ENCODE measurements at regions not wholly inside any gene's neighbourhood (a gene's known extent, or its start where the extent isn't known, plus 50 kb on each side); places are given as distances from the start of the nearest gene placed in this dataset.

DNA sequence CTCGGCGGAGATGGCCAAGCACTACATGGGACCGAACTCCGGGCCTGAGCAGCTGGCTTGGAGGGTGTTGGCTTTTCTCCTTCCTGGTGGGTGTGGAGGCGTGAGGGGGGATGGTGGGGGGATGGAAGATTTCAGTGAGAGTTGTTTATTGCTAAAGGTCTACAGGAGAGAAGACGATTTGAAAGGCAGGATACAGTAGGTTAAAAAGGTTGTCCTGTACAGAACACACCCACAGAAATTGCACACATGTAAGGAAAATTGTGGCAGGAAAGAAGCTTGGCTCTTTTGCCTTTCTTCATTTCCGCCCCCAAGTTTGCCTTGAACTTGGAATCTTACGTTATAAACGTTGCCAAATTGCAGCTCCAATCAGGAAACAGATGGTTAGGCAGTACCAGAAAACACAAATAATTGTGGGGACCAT, 74.1 kb upstream of the STOX2 start:
- H3K4me3 Mint-ChIP-seq (ENCODE audit: low read depth): no peak overlapping the region
- H3K27me3 Mint-ChIP-seq: no peaks in the 10 kb centered on the region
- TF ChIP-seq, protein P1, sequence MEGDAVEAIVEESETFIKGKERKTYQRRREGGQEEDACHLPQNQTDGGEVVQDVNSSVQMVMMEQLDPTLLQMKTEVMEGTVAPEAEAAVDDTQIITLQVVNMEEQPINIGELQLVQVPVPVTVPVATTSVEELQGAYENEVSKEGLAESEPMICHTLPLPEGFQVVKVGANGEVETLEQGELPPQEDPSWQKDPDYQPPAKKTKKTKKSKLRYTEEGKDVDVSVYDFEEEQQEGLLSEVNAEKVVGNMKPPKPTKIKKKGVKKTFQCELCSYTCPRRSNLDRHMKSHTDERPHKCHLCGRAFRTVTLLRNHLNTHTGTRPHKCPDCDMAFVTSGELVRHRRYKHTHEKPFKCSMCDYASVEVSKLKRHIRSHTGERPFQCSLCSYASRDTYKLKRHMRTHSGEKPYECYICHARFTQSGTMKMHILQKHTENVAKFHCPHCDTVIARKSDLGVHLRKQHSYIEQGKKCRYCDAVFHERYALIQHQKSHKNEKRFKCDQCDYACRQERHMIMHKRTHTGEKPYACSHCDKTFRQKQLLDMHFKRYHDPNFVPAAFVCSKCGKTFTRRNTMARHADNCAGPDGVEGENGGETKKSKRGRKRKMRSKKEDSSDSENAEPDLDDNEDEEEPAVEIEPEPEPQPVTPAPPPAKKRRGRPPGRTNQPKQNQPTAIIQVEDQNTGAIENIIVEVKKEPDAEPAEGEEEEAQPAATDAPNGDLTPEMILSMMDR (IDR thresholded peaks at IDR 0.05; ENCODE audit: unreplicated experiment): no peak
- no peak for DNase-seq (ENCODE audit: low spot score, unreplicated experiment)
- H3K27ac Mint-ChIP-seq: peak overlapping the region; percentile 80
- peaks cover 26% of the 10 kb centered on the region for H3K4me1 Mint-ChIP-seq (ENCODE audit: low read depth)
- H3K36me3 Mint-ChIP-seq (ENCODE audit: insufficient read depth): peaks cover 5% of the 10 kb centered on the region
- no peaks in the 10 kb centered on the region for H3K9me3 Mint-ChIP-seq (ENCODE audit: low read depth)

DNA sequence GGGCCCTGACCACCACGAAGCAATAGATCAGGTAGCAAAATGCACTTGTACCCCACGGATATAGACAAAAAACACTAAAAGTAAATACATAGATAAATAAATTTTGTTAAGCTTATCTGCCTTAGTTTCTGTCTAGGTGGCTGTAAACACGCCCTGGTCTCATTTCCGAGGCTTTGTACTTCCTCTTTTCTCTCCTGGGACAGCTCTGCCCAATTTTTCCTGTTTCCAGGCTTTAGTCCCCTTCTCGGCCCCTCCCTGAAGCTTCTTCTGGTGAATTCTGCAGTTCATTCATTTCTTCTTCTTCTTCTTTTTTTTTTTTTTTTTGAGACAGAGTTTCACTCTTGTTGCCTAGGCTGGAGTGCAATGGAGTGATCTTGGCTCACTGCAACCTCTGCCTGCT, 73.4 kb upstream of the STOX2 start:
- TF ChIP-seq, protein P1 (IDR thresholded peaks at IDR 0.05; ENCODE audit: unreplicated experiment): no peak
- Mint-ChIP-seq H3K27me3 (no peaks in the 10 kb centered on the region), H3K4me3 (ENCODE audit: low read depth) (no peak overlapping the region), H3K27ac (no peak overlapping the region), H3K36me3 (ENCODE audit: insufficient read depth) (peaks cover 4% of the 10 kb centered on the region), H3K9me3 (ENCODE audit: low read depth) (no peaks in the 10 kb centered on the region), H3K4me1 (ENCODE audit: low read depth) (peaks cover 25% of the 10 kb centered on the region)
- DNase-seq (ENCODE audit: low spot score, unreplicated experiment): no peak

DNA sequence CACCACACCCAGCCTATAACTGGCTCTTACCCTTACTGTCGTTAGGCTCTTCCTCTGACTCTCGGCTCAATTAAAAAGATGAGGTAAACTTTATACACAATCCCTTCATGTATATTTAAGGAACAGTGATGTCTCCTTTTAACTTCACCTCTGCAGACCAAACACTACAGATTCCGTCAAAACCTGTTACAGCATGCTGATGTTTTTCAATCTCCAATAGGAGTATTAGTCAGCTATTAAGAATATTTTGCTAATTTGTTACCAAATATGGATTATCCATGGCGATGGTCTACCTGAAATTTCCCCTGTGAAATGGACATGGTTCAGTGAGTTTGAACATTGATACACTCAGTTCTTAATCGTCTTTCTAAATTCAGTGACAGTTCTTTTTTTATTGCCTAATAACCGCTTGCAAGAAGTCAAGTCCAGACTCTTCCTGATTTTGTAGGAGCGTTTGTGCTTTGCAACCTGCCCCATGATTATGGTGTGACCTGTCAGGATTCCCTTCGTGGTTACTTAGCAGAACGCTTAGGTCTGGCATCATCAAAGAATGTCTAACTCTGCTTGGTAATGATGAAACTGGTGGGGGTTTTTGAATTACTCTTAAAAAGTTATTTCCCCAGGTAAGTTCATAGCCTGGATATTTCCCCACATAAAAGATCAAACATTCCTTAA, 72.2 kb upstream of the STOX2 start:
- no peaks in the 10 kb centered on the region for H3K27me3 Mint-ChIP-seq
- no peak for DNase-seq (ENCODE audit: low spot score, unreplicated experiment)
- H3K9me3 Mint-ChIP-seq (ENCODE audit: low read depth): no peaks in the 10 kb centered on the region
- H3K36me3 Mint-ChIP-seq (ENCODE audit: insufficient read depth): peaks cover 4% of the 10 kb centered on the region
- peaks cover 25% of the 10 kb centered on the region for H3K4me1 Mint-ChIP-seq (ENCODE audit: low read depth)
- H3K27ac Mint-ChIP-seq: no peak overlapping the region
- TF ChIP-seq, protein P1 (IDR thresholded peaks at IDR 0.05; ENCODE audit: unreplicated experiment): no peak
- no peak overlapping the region for H3K4me3 Mint-ChIP-seq (ENCODE audit: low read depth)

DNA sequence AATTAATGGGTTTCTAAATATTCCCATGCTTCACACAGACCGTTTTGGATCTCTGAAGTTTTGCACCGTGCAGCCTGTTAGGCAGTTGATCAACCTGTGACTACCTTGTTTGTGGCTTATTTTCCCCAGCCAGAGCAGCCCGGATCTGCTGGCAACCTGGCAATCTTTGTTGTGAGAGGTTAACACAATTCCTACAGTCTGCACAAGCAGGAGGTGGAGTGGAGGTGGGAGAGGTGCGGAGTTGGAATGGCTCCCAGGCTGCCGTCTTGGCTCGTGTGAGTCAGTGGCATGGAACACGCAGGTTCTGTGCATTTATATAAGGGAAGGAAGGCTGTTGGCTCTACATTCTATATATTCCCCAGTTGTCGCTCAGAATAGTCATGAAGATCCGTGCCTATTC, 70.9 kb upstream of the STOX2 start:
- no peaks in the 10 kb centered on the region for H3K27me3 Mint-ChIP-seq
- DNase-seq (ENCODE audit: low spot score, unreplicated experiment): no peak
- no peak overlapping the region for H3K27ac Mint-ChIP-seq
- peaks cover 4% of the 10 kb centered on the region for H3K36me3 Mint-ChIP-seq (ENCODE audit: insufficient read depth)
- H3K4me1 Mint-ChIP-seq (ENCODE audit: low read depth): peaks cover 17% of the 10 kb centered on the region
- H3K9me3 Mint-ChIP-seq (ENCODE audit: low read depth): no peaks in the 10 kb centered on the region
- no peak overlapping the region for H3K4me3 Mint-ChIP-seq (ENCODE audit: low read depth)
- TF ChIP-seq, protein P1 (IDR thresholded peaks at IDR 0.05; ENCODE audit: unreplicated experiment): no peak

DNA sequence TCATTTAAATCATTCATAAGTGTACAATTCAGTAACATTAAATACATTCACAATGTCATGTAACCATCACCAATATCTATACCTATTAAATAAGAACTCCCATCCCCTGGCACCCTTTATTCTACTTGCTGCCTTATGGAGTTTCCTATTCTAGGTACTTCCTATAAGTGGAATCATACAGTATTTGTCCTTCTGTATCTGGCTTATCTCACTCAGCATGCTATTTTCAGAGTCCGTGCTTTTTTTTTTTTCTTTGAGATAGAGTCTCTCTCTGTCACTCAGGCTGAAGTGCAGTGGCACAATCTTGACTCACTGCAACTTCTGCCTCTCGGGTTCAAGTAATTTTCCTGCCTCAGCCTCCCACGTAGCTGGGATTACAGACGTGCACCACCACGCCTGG, 67.9 kb upstream of the STOX2 start:
- no peaks in the 10 kb centered on the region for H3K27me3 Mint-ChIP-seq
- TF ChIP-seq, protein P1 (IDR thresholded peaks at IDR 0.05; ENCODE audit: unreplicated experiment): no peak
- no peak overlapping the region for H3K27ac Mint-ChIP-seq
- H3K4me3 Mint-ChIP-seq (ENCODE audit: low read depth): no peak overlapping the region
- H3K4me1 Mint-ChIP-seq (ENCODE audit: low read depth): peaks cover 4% of the 10 kb centered on the region
- no peaks in the 10 kb centered on the region for H3K9me3 Mint-ChIP-seq (ENCODE audit: low read depth)
- no peak for DNase-seq (ENCODE audit: low spot score, unreplicated experiment)
- peaks cover 4% of the 10 kb centered on the region for H3K36me3 Mint-ChIP-seq (ENCODE audit: insufficient read depth)

Measured in progenitor cell of endocrine pancreas (in vitro differentiated cells).